WTC11 (cell line): ENCODE measurements at regions not wholly inside any gene's neighbourhood (a gene's known extent, or its start where the extent isn't known, plus 50 kb on each side); places are given as distances from the start of the nearest gene placed in this dataset.
A peak's percentile ranks its signal among the peaks of the same experiment; 100 is the strongest.

Source experiments
- ATAC-seq: fragments of 200-7000 bp; cut with Tn5 transposase; 2 replicates; pipeline ENCODE4 v1.10.0; 2021; ENCODE audit warnings: mild to moderate bottlenecking, moderate library complexity
- CTCF ChIA-PET: fragments of 300-600 bp; sonication (Branson Sonifier 250); formaldehyde crosslinking; loops from one replicate; lab custom pipeline; 2021; ENCODE audit warnings: antibody characterized with exemption; lab: Charles Lee
- POLR2A ChIA-PET: fragments of 350-600 bp; sonication (Branson Sonifier 250); formaldehyde crosslinking; loops from one replicate; lab custom pipeline; 2021; ENCODE audit warnings: antibody characterized with exemption; lab: Charles Lee
- DNase-seq: peaks from one replicate; pipeline ENCODE4 v3.0.0; 2021; ENCODE audit warnings: low spot score
- H3K27ac Mint-ChIP-seq: 2 replicates; pipeline ENCODE4 v1.8.0; 2021; ENCODE audit warnings: mixed read lengths
- H3K27me3 Mint-ChIP-seq: 2 replicates; pipeline ENCODE4 v1.8.0; 2021; ENCODE audit warnings: low read depth, mild to moderate bottlenecking, moderate library complexity, mixed read lengths
- H3K36me3 Mint-ChIP-seq: 2 replicates; pipeline ENCODE4 v1.8.0; 2021; ENCODE audit warnings: mixed read lengths
- H3K4me1 Mint-ChIP-seq: 2 replicates; pipeline ENCODE4 v1.8.0; 2022; ENCODE audit warnings: mixed read lengths
- H3K4me3 Mint-ChIP-seq: 2 replicates; pipeline ENCODE4 v1.8.0; 2021; ENCODE audit warnings: mild to moderate bottlenecking, moderate library complexity, mixed read lengths
- H3K9me3 Mint-ChIP-seq: 2 replicates; pipeline ENCODE4 v1.8.0; 2021; ENCODE audit warnings: mixed read lengths
- AFF4 ChIP-seq: sonication (generic); formaldehyde crosslinking; IDR thresholded peaks from 2 replicates; pipeline ENCODE4 v1.8.1; 2023; ENCODE audit warnings: mild to moderate bottlenecking, missing genetic modification reagents, borderline replicate concordance
- CBFB ChIP-seq: sonication (generic); formaldehyde crosslinking; IDR thresholded peaks from 2 replicates; pipeline ENCODE4 v1.8.1; 2022; ENCODE audit warnings: mild to moderate bottlenecking, low read depth, missing genetic modification reagents
- CDX4 ChIP-seq: fragments of 250-450 bp; sonication (Bioruptor Pico); IDR thresholded peaks from 2 replicates; pipeline ENCODE4 v1.9.0; 2021; ENCODE audit warnings: moderate library complexity, mild to moderate bottlenecking, inconsistent platforms, borderline replicate concordance
- CREM ChIP-seq: sonication (generic); formaldehyde crosslinking; IDR thresholded peaks from 2 replicates; pipeline ENCODE4 v1.8.1; 2022; ENCODE audit warnings: mild to moderate bottlenecking, missing genetic modification reagents, moderate library complexity
- ETV6 ChIP-seq: sonication (generic); formaldehyde crosslinking; IDR thresholded peaks from 2 replicates; pipeline ENCODE4 v1.8.1; 2022; ENCODE audit warnings: mild to moderate bottlenecking, missing genetic modification reagents
- FOXJ3 ChIP-seq: sonication (generic); formaldehyde crosslinking; IDR thresholded peaks from 2 replicates; pipeline ENCODE4 v1.9.0; 2021; ENCODE audit warnings: missing genetic modification reagents, mild to moderate bottlenecking, borderline replicate concordance
- NFATC4 ChIP-seq: fragments of 250-450 bp; sonication (Bioruptor Pico); IDR thresholded peaks from 2 replicates; pipeline ENCODE4 v1.9.0; 2021; ENCODE audit warnings: mild to moderate bottlenecking
- NR1H2 ChIP-seq: sonication (generic); formaldehyde crosslinking; IDR thresholded peaks from 2 replicates; pipeline ENCODE4 v1.9.0; 2021; ENCODE audit warnings: mild to moderate bottlenecking, moderate library complexity, missing genetic modification reagents
- NR2C2 ChIP-seq: sonication (generic); formaldehyde crosslinking; IDR thresholded peaks from 2 replicates; pipeline ENCODE4 v1.8.0; 2022; ENCODE audit warnings: mild to moderate bottlenecking, missing genetic modification reagents
- NR3C1 ChIP-seq: sonication (generic); formaldehyde crosslinking; conservative IDR thresholded peaks from 2 replicates; pipeline ENCODE4 v1.8.1; 2023; ENCODE audit warnings: low read depth, mild to moderate bottlenecking, missing genetic modification reagents
- RELA ChIP-seq: sonication (generic); formaldehyde crosslinking; IDR thresholded peaks from 2 replicates; pipeline ENCODE4 v1.8.1; 2022; ENCODE audit warnings: missing genetic modification reagents, mild to moderate bottlenecking, borderline replicate concordance
- TCF7 ChIP-seq: sonication (generic); formaldehyde crosslinking; IDR thresholded peaks from 2 replicates; pipeline ENCODE4 v1.8.0; 2022; ENCODE audit warnings: mild to moderate bottlenecking, low read depth, missing genetic modification reagents, moderate library complexity
- ZNF219 ChIP-seq: sonication (generic); formaldehyde crosslinking; IDR thresholded peaks from 2 replicates; pipeline ENCODE4 v1.8.0; 2023; ENCODE audit warnings: missing genetic modification reagents, mild to moderate bottlenecking, borderline replicate concordance
- ZNF423 ChIP-seq: fragments of 250-450 bp; sonication (Bioruptor Pico); IDR thresholded peaks from 2 replicates; pipeline ENCODE4 v2.1.2; 2022; ENCODE audit warnings: mild to moderate bottlenecking, moderate library complexity
- TF ChIP-seq, protein P1 (sequence below): sonication (generic); formaldehyde crosslinking; IDR thresholded peaks from 2 replicates; pipeline ENCODE4 v1.8.0; 2023; ENCODE audit warnings: mild to moderate bottlenecking, missing genetic modification reagents
- TF ChIP-seq, protein P2 (sequence below): sonication (generic); formaldehyde crosslinking; IDR thresholded peaks from 2 replicates; pipeline ENCODE4 v1.8.0; 2022; ENCODE audit warnings: mild to moderate bottlenecking, missing genetic modification reagents
- TF ChIP-seq, protein P3 (sequence below): sonication (generic); formaldehyde crosslinking; IDR thresholded peaks from 2 replicates; pipeline ENCODE4 v1.8.1; 2023; ENCODE audit warnings: mild to moderate bottlenecking, missing genetic modification reagents, moderate library complexity

DNA sequence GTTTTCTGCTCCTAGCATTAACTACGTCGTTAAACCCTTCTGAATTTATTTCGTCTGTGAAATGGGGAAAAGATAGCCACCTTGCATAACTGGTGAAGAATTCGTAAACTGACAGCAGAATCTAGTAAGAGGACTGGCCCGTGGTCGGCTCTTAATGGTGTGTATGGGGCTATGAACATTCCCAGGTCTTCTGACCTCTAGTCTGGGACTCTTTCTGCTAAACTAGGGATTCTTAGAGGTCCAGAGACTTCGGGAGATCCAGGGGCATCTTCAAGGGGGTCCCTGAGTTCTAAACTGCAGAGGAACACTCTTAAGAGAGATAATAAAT lies 231.1 kb upstream of the SERP2 start:
- no peak for ATAC-seq

DNA sequence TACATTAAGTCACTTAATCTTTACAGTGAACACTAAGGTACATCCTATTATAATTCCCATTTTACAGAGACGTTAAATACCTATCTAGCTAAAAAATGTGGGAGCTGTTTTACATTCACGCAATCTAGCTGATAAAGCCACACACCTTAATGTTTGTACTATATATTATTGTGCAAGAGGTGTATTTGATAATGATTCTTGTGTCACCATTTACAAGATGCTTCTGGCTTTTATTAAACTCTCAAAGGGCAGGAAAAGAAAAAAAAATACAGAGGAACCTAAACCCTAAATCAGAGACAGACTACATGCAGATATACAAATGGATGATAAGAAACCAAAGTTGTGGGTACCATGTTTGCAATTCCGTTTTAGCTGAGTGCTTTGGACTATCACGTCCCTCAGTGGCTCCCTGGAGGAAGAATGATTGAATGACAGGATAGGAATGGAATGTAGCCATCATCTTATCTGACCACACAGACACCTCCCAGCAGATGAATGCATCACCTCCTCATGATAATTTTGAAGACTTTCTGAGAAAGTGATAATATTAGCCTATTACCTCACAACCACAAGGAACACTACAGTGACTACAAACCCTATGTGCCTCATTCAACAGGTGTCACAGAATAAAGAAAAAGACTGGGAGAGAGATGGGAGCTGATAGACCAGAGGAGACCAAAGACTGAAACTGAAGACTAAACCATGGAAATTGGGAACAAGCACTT lies 230.5 kb upstream of the SERP2 start:
- peak overlapping the region; percentile 37; the same call in 1 of the 2 replicates for H3K27ac Mint-ChIP-seq
- ChIA-PET CTCF (no interaction called here), POLR2A (no interaction called here)
- H3K4me3 Mint-ChIP-seq = peak overlapping the region; percentile 97
- no peaks in the 10 kb centered on the region for H3K36me3 Mint-ChIP-seq
- H3K9me3 Mint-ChIP-seq = no peaks in the 10 kb centered on the region
- peaks cover 33% of the 10 kb centered on the region for H3K4me1 Mint-ChIP-seq
- H3K27me3 Mint-ChIP-seq = no peaks in the 10 kb centered on the region; the same call in 1 of the 2 replicates
- DNase-seq = no peak
- ATAC-seq = no peak
- TF ChIP-seq, protein P1, sequence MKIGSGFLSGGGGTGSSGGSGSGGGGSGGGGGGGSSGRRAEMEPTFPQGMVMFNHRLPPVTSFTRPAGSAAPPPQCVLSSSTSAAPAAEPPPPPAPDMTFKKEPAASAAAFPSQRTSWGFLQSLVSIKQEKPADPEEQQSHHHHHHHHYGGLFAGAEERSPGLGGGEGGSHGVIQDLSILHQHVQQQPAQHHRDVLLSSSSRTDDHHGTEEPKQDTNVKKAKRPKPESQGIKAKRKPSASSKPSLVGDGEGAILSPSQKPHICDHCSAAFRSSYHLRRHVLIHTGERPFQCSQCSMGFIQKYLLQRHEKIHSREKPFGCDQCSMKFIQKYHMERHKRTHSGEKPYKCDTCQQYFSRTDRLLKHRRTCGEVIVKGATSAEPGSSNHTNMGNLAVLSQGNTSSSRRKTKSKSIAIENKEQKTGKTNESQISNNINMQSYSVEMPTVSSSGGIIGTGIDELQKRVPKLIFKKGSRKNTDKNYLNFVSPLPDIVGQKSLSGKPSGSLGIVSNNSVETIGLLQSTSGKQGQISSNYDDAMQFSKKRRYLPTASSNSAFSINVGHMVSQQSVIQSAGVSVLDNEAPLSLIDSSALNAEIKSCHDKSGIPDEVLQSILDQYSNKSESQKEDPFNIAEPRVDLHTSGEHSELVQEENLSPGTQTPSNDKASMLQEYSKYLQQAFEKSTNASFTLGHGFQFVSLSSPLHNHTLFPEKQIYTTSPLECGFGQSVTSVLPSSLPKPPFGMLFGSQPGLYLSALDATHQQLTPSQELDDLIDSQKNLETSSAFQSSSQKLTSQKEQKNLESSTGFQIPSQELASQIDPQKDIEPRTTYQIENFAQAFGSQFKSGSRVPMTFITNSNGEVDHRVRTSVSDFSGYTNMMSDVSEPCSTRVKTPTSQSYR (CRISPR knock-in tag) = no peak
- no peak for TF ChIP-seq NFATC4
- TF ChIP-seq, protein P2, sequence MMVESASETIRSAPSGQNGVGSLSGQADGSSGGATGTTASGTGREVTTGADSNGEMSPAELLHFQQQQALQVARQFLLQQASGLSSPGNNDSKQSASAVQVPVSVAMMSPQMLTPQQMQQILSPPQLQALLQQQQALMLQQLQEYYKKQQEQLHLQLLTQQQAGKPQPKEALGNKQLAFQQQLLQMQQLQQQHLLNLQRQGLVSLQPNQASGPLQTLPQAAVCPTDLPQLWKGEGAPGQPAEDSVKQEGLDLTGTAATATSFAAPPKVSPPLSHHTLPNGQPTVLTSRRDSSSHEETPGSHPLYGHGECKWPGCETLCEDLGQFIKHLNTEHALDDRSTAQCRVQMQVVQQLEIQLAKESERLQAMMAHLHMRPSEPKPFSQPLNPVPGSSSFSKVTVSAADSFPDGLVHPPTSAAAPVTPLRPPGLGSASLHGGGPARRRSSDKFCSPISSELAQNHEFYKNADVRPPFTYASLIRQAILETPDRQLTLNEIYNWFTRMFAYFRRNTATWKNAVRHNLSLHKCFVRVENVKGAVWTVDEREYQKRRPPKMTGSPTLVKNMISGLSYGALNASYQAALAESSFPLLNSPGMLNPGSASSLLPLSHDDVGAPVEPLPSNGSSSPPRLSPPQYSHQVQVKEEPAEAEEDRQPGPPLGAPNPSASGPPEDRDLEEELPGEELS (CRISPR knock-in tag) = no peak
- TF ChIP-seq NR3C1 = no peak
- no peak for TF ChIP-seq CDX4
- no peak for TF ChIP-seq CREM (CRISPR knock-in tag)
- TF ChIP-seq RELA (CRISPR knock-in tag) = no peak
- TF ChIP-seq CBFB = no peak
- TF ChIP-seq ZNF219 (CRISPR knock-in tag) = no peak
- no peak for TF ChIP-seq ZNF423
- no peak for TF ChIP-seq NR2C2 (CRISPR knock-in tag)
- TF ChIP-seq TCF7 (CRISPR knock-in tag) = no peak
- no peak for TF ChIP-seq NR1H2 (CRISPR knock-in tag)
- no peak for TF ChIP-seq AFF4 (CRISPR knock-in tag)

More for the DNA sequence above, 231.1 kb upstream of the SERP2 start:
- ChIA-PET CTCF (interaction anchor here (1.0 to 2.2 kb wide), 2 partner anchors 26 to 89 kb away, joined by 3 to 10 read pairs; no protein-coding TSS in a partner anchor), POLR2A (interaction anchor here (2.7 kb wide), 1 partner anchor 294 kb away, joined by 34 read pairs; no protein-coding TSS in a partner anchor)
- no peaks in the 10 kb centered on the region for H3K36me3 Mint-ChIP-seq
- H3K9me3 Mint-ChIP-seq = no peaks in the 10 kb centered on the region
- peaks cover 33% of the 10 kb centered on the region for H3K4me1 Mint-ChIP-seq
- H3K4me3 Mint-ChIP-seq = peak overlapping the region; percentile 97
- peak overlapping the region; percentile 98 for H3K27ac Mint-ChIP-seq
- TF ChIP-seq ETV6 (CRISPR knock-in tag) (no peak), FOXJ3 (CRISPR knock-in tag) (no peak), CBFB (no peak)
- TF ChIP-seq, protein P3, sequence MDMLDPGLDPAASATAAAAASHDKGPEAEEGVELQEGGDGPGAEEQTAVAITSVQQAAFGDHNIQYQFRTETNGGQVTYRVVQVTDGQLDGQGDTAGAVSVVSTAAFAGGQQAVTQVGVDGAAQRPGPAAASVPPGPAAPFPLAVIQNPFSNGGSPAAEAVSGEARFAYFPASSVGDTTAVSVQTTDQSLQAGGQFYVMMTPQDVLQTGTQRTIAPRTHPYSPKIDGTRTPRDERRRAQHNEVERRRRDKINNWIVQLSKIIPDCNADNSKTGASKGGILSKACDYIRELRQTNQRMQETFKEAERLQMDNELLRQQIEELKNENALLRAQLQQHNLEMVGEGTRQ (CRISPR knock-in tag) = no peak
- no peak for DNase-seq
- H3K27me3 Mint-ChIP-seq = no peaks in the 10 kb centered on the region; the same call in 1 of the 2 replicates
